ENCODE measurements at regions not wholly inside any gene's neighbourhood (a gene's known extent, or its start where the extent isn't known, plus 50 kb on each side); places are given as distances from the start of the nearest gene placed in this dataset.

DNA sequence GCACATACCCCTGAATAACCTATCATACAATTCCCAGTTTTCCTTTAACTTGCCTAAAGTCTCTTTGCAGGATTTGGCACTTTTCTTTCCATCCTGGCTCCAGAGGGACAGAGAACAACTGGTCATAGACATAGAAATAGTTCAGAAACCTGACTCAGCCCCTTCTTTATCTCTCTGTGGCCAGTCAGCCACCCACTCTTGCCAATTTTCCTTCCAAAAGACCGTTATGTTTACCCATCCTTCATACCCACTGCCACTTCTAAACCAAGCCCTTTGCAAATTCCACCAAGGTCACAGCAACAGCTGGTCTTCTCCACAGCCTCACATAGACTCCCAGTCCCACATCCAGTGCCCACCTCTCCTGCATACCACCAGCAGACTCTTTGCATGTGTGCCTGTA lies 127.2 kb upstream of the FGGY start:
- WGBS, 2 experiments (ENCODE audit: extremely low coverage in 1 of 2, insufficient coverage in 1 of 2, insufficient read length in 1 of 2, insufficient replicate concordance in 2 of 2, low coverage in 1 of 2, low lambda C conversion rate in 2 of 2, missing lambda C conversion rate in 1 of 2), result 100% methylated on average over 1 of the region's 1 CpG; no CpG with 5 or more reads in 1 of the 2 experiments
- H2BK20ac ChIP-seq (ENCODE audit: low read length), result no peak overlapping the region

More for the DNA sequence above, 127.2 kb upstream of the FGGY start:
- no peaks in the 10 kb centered on the region for H4K20me1 ChIP-seq (replicated peaks in 1 of 2; ENCODE audit: control insufficient read depth in 1 of 2, insufficient read depth in 2 of 2, low read length in 2 of 2)
- H3K9ac ChIP-seq (replicated peaks in 1 of 4; ENCODE audit: extremely low read depth in 1 of 4, low read depth in 3 of 4, low read length in 3 of 4), result no peak overlapping the region
- no peak overlapping the region for H2BK15ac ChIP-seq (ENCODE audit: low read length)
- H3K27ac ChIP-seq (ENCODE audit: low read depth, low read length), result no peak overlapping the region
- FAIRE-seq (no peak), DNase-seq (ENCODE audit: low read depth in 1 of 2, low spot score in 2 of 2) (no peak)
- no peak overlapping the region for H2BK5ac ChIP-seq (ENCODE audit: low read depth, low read length)
- H3K14ac ChIP-seq (ENCODE audit: insufficient read length), result no peak overlapping the region
- H3K79me1 ChIP-seq (ENCODE audit: low read depth, low read length), result no peaks in the 10 kb centered on the region
- no peak overlapping the region for H3K4ac ChIP-seq (replicated peaks; ENCODE audit: insufficient read length, low read depth, low read length)
- no peaks in the 10 kb centered on the region for H3K27me3 ChIP-seq (replicated peaks in 1 of 4; ENCODE audit: control insufficient read depth in 3 of 4, extremely low read depth in 1 of 4, insufficient read depth in 3 of 4, low read length in 3 of 4)
- ChIA-PET POLR2A (ENCODE audit: partially characterized antibody) (no interaction called here), CTCF (ENCODE audit: partially characterized antibody) (interaction anchor here (0.6 kb wide), 1 partner anchor 231 kb away, joined by 3 read pairs; no protein-coding TSS in a partner anchor)
- no peaks in the 10 kb centered on the region for H3K79me2 ChIP-seq (ENCODE audit: control insufficient read depth in 1 of 2, insufficient read depth in 2 of 2, low read length in 2 of 2)
- no peak overlapping the region for H2AFZ ChIP-seq (ENCODE audit: low read length)
- H3K36me3 ChIP-seq (ENCODE audit: control insufficient read depth in 2 of 4, insufficient read depth in 4 of 4, low read length in 3 of 4), result no peaks in the 10 kb centered on the region
- H2BK120ac ChIP-seq (replicated peaks; ENCODE audit: low read depth, low read length), result no peak overlapping the region
- H3K4me3 ChIP-seq (ENCODE audit: extremely low read depth in 1 of 4, insufficient read depth in 2 of 4, low read depth in 3 of 4, low read length in 4 of 4), result no peak overlapping the region
- no peak overlapping the region for H4K8ac ChIP-seq (ENCODE audit: extremely low read depth, insufficient read depth, low read length)
- TF ChIP-seq PHF8 (conservative IDR thresholded peaks at IDR 0.05; ENCODE audit: low read depth, low read length) (no peak), POU5F1 (IDR thresholded peaks at IDR 0.05; ENCODE audit: low read depth, low read length) (no peak), CTBP2 (IDR thresholded peaks at IDR 0.05; ENCODE audit: borderline replicate concordance, insufficient read depth, insufficient read length, low read length) (no peak), KDM5A (IDR thresholded peaks at IDR 0.05; ENCODE audit: low read length) (no peak), NRF1 (IDR thresholded peaks at IDR 0.05; ENCODE audit: low read depth, low read length) (no peak), MAFK (IDR thresholded peaks at IDR 0.05; ENCODE audit: low read depth, low read length) (no peak), TCF12 (IDR thresholded peaks at IDR 0.05; ENCODE audit: low read depth, low read length) (no peak), FOSL1 (IDR thresholded peaks at IDR 0.05; ENCODE audit: insufficient read depth, low read depth, low read length) (no peak), GABPA (IDR thresholded peaks at IDR 0.05; ENCODE audit: borderline replicate concordance, insufficient read depth, low read length) (no peak)
- no peak overlapping the region for H3K18ac ChIP-seq (ENCODE audit: extremely low read depth, low read length)
- no peaks in the 10 kb centered on the region for H3K9me3 ChIP-seq (ENCODE audit: insufficient read depth in 2 of 2, low read depth in 1 of 2, low read length in 1 of 2)
- H3K4me2 ChIP-seq (ENCODE audit: insufficient read depth in 1 of 2, low read depth in 2 of 2, low read length in 2 of 2), result no peak overlapping the region
- H2AK5ac ChIP-seq (ENCODE audit: low read depth, low read length), result no peak overlapping the region
- no peak overlapping the region for H4K91ac ChIP-seq (replicated peaks; ENCODE audit: insufficient read length, low read length)
- no peak overlapping the region for H4K5ac ChIP-seq (ENCODE audit: insufficient read length, low read depth, low read length)
- no peak overlapping the region for H2BK12ac ChIP-seq (ENCODE audit: low read depth, low read length)
- no peaks in the 10 kb centered on the region for H3K4me1 ChIP-seq (replicated peaks in 1 of 4; ENCODE audit: control insufficient read depth in 3 of 4, insufficient read depth in 4 of 4, low read length in 3 of 4)
- H3K23me2 ChIP-seq (ENCODE audit: low read depth, low read length), result no peaks in the 10 kb centered on the region
- no peak overlapping the region for H3K23ac ChIP-seq (ENCODE audit: insufficient read length)
- H3K56ac ChIP-seq (replicated peaks; ENCODE audit: insufficient read length, low read depth, low read length), result no peak overlapping the region

Measured in H1 (cell line).